Neural cell (in vitro differentiated cells): ENCODE measurements at regions not wholly inside any gene's neighbourhood (a gene's known extent, or its start where the extent isn't known, plus 50 kb on each side); places are given as distances from the start of the nearest gene placed in this dataset.

Experiments
- H2AFZ ChIP-seq: fragments of 200-600, 300-800 bp; sonication (generic), shearing (Covaris generic); 2 replicates; pipeline ENCODE4 v1.6.0; 2014; ENCODE audit warnings: low read depth, mild to moderate bottlenecking, antibody characterized with exemption, low read length, moderate library complexity
- H3F3A ChIP-seq: fragments of 200-600 bp; shearing (Covaris generic); 2 replicates; pipeline ENCODE4 v1.6.1; 2016; ENCODE audit warnings: mild to moderate bottlenecking, moderate library complexity, mixed read lengths, antibody characterized with exemption, low read length; ENCODE audit not compliant: insufficient read depth, poor library complexity, severe bottlenecking
- H3K27ac ChIP-seq: fragments of 200-600, 300-800 bp; sonication (generic), shearing (Covaris generic); 2 replicates; pipeline ENCODE4 v1.5.1; 2014; ENCODE audit warnings: mild to moderate bottlenecking, low read length, moderate library complexity
- H3K27me3 ChIP-seq: fragments of 300-800, 200-600 bp; sonication (generic), shearing (Covaris generic); 2 replicates; pipeline ENCODE4 v1.6.0; 2014; ENCODE audit warnings: mild to moderate bottlenecking, low read depth, low read length, moderate library complexity; ENCODE audit not compliant: insufficient read depth
- H3K36me3 ChIP-seq: fragments of 300-800, 200-600 bp; sonication (generic), shearing (Covaris generic); 2 replicates; pipeline ENCODE4 v1.5.1; 2014; ENCODE audit warnings: mild to moderate bottlenecking, antibody characterized with exemption, low read length, moderate library complexity; ENCODE audit not compliant: insufficient read depth
- H3K4me2 ChIP-seq: fragments of 300-800, 200-600 bp; sonication (generic), shearing (Covaris generic); 2 replicates; pipeline ENCODE4 v1.6.0; 2014; ENCODE audit warnings: mild to moderate bottlenecking, low read length
- H3K4me3 ChIP-seq: fragments of 300-800, 200-600 bp; sonication (generic), shearing (Covaris generic); 2 replicates; pipeline ENCODE4 v1.5.1; 2014; ENCODE audit warnings: mild to moderate bottlenecking, low read length, moderate library complexity
- H3K79me2 ChIP-seq: fragments of 200-600 bp; shearing (Covaris generic); replicated peaks from 2 replicates; pipeline ENCODE4 v1.6.0; 2014; ENCODE audit warnings: mild to moderate bottlenecking, low read length, moderate library complexity; ENCODE audit not compliant: insufficient read depth
- H3K9ac ChIP-seq: fragments of 300-800, 200-600 bp; sonication (generic), shearing (Covaris generic); 2 replicates; pipeline ENCODE4 v1.6.1; 2016; ENCODE audit warnings: mild to moderate bottlenecking, low read length, mixed read lengths
- H3K9me2 ChIP-seq: fragments of 200-600 bp; shearing (Covaris generic); 2 replicates; pipeline ENCODE4 v1.6.1; 2016; ENCODE audit warnings: mild to moderate bottlenecking, low read length, mixed read lengths; ENCODE audit not compliant: insufficient read depth
- H3K9me3 ChIP-seq: fragments of 200-600, 300-800 bp; sonication (generic), shearing (Covaris generic); 2 replicates; pipeline ENCODE4 v1.6.1; 2016; ENCODE audit warnings: mild to moderate bottlenecking, mixed run types, low read length, moderate library complexity, mixed read lengths
- H4K20me1 ChIP-seq: fragments of 200-600 bp; shearing (Covaris generic); 2 replicates; pipeline ENCODE4 v1.6.1; 2016; ENCODE audit warnings: mild to moderate bottlenecking, mixed run types; ENCODE audit not compliant: insufficient read depth
- CTCF ChIP-seq: fragments of 450-650 bp; IDR thresholded peaks from 2 replicates; pipeline ENCODE4 v1.5.1; 2014; ENCODE audit warnings: antibody characterized with exemption, mild to moderate bottlenecking, moderate library complexity; ENCODE audit not compliant: poor library complexity, severe bottlenecking
- EP300 ChIP-seq: fragments of 450-650 bp; conservative IDR thresholded peaks from 2 replicates; pipeline ENCODE4 v1.6.1; 2014; ENCODE audit warnings: antibody characterized with exemption, mild to moderate bottlenecking, moderate library complexity; ENCODE audit not compliant: poor library complexity, severe bottlenecking
- EZH2 ChIP-seq: fragments of 200-600, 300-800 bp; shearing (Covaris generic), sonication (generic); IDR thresholded peaks from 2 replicates; pipeline ENCODE4 v1.6.1; 2014; ENCODE audit warnings: antibody characterized with exemption, low read length, borderline replicate concordance, mild to moderate bottlenecking; ENCODE audit not compliant: insufficient read depth, poor library complexity, severe bottlenecking
- MXI1 ChIP-seq: fragments of 450-650 bp; conservative IDR thresholded peaks from 2 replicates; pipeline ENCODE4 v1.6.1; 2014; ENCODE audit warnings: antibody characterized with exemption, mild to moderate bottlenecking; ENCODE audit not compliant: poor library complexity, severe bottlenecking
- POLR2AphosphoS5 ChIP-seq: IDR thresholded peaks from 2 replicates; pipeline ENCODE4 v1.6.1; 2012
- RAD21 ChIP-seq: fragments of 450-650 bp; conservative IDR thresholded peaks from 2 replicates; pipeline ENCODE4 v1.6.1; 2014; ENCODE audit warnings: antibody characterized with exemption, mild to moderate bottlenecking, moderate library complexity
- REST ChIP-seq: IDR thresholded peaks from 2 replicates; pipeline ENCODE4 v1.6.1; 2012; ENCODE audit warnings: borderline replicate concordance
- SMC3 ChIP-seq: fragments of 450-650 bp; conservative IDR thresholded peaks from 2 replicates; pipeline ENCODE4 v1.6.1; 2014; ENCODE audit warnings: antibody characterized with exemption, mild to moderate bottlenecking, moderate library complexity; ENCODE audit not compliant: poor library complexity
- TAF1 ChIP-seq: IDR thresholded peaks from 2 replicates; pipeline ENCODE4 v1.6.1; 2012; ENCODE audit warnings: low read depth

GRCh38 chr16:77488652-77489051 is 53.8 kb upstream of the ADAMTS18 start:
- Histone ChIP-seq H3K4me3 (no peak overlapping the region), H3K9me2 (no peaks in the 10 kb centered on the region), H3K27me3 (no peaks in the 10 kb centered on the region), H3K9me3 (no peaks in the 10 kb centered on the region), H3K27ac (no peak overlapping the region), H3F3A (no peaks in the 10 kb centered on the region), H3K9ac (no peak overlapping the region), H3K4me2 (no peak overlapping the region), H3K36me3 (no peaks in the 10 kb centered on the region), H4K20me1 (no peaks in the 10 kb centered on the region), H3K79me2 (no peaks in the 10 kb centered on the region), H2AFZ (no peak overlapping the region)
- TF ChIP-seq MXI1 (no peak), TAF1 (no peak), EZH2 (no peak), SMC3 (no peak), POLR2AphosphoS5 (no peak), CTCF (no peak)

GRCh38 chr16:77491091-77491490 is 56.3 kb upstream of the ADAMTS18 start:
- Histone ChIP-seq H2AFZ (no peak overlapping the region), H3K27me3 (no peaks in the 10 kb centered on the region), H3K9ac (no peak overlapping the region), H3K27ac (no peak overlapping the region), H3K4me3 (no peak overlapping the region), H4K20me1 (no peaks in the 10 kb centered on the region), H3K9me3 (no peaks in the 10 kb centered on the region), H3F3A (no peaks in the 10 kb centered on the region), H3K4me2 (no peak overlapping the region), H3K9me2 (no peaks in the 10 kb centered on the region), H3K36me3 (no peaks in the 10 kb centered on the region), H3K79me2 (no peaks in the 10 kb centered on the region)
- TF ChIP-seq SMC3 (no peak), RAD21 (no peak), EZH2 (no peak), POLR2AphosphoS5 (no peak), EP300 (no peak), MXI1 (no peak), TAF1 (no peak), REST (no peak), CTCF (no peak)
